ENCODE measurements at regions not wholly inside any gene's neighbourhood (a gene's known extent, or its start where the extent isn't known, plus 50 kb on each side); places are given as distances from the start of the nearest gene placed in this dataset.

- in situ Hi-C loops (cut with MboI; ENCODE audit: low sequenced_read_pairs) = loop anchor here (25.0 kb wide), 1 partner anchor 370 kb away; no protein-coding TSS in a partner anchor
Measured at GRCh38 chr12:9342614-9343353, 134.6 kb upstream of the PZP start.

GRCh38 chr12:9341260-9341585 is 133.0 kb upstream of the PZP start:
- in situ Hi-C loops (cut with MboI; ENCODE audit: low sequenced_read_pairs) = loop anchor here (25.0 kb wide), 1 partner anchor 371 kb away; no protein-coding TSS in a partner anchor

- in situ Hi-C loops (cut with MboI; ENCODE audit: low sequenced_read_pairs) = loop anchor here (25.0 kb wide), 1 partner anchor 372 kb away; no protein-coding TSS in a partner anchor
Measured at GRCh38 chr12:9340422-9341259, 132.4 kb upstream of the PZP start.

DNA sequence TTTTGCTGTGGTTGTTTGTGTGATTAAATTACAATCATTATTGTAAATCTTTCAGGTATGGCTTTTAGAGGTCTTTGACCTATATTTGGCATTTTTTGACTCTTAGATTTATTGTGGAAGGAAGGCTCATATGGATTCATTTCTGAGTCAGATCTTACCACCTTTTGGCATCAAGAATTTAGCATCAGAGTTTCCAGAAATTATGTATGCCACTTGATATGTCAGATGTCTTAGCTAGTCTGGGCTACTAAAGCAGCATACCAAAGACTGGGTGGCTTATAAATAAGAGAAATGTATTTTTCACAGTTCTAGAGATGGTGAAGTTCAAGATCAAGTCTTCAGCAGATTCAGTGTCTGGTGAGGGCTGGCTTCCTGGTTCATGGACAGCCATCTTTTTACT is 129.5 kb upstream of the PZP start:
- in situ Hi-C loops (cut with MboI; ENCODE audit: low sequenced_read_pairs) = loop anchor here (25.0 kb wide), 1 partner anchor 375 kb away; no protein-coding TSS in a partner anchor

DNA sequence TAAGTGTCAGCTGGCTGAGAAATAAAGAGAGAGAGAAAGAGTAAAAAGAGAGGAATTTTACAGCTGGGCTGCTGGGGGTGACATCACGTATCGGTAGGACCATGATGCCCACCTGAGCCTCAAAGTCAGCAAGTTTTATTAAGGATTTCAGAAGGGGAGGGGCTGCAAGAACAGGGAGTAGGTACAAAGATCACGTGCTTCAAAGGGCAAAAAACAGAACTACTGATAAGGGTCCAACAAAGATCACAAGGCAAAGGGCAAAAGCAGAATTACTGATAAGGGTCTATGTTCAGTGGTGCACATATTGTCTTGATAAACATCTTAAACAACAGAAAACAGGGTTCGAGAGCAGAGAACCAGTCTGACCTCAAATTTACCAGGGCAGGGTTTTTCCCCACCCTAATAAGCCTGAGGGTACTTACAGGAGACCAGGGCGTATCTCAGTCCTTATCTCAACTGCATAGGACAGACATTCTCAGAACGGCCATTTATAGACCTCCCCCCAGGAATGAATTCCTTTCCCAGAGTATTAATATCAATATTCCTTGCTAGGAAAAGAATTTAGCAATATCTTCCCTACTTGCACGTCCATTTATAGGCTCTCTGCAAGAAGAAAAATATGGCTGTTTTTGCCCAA is 128.3 kb upstream of the PZP start:
- in situ Hi-C loops (cut with MboI; ENCODE audit: low sequenced_read_pairs) = loop anchor here (25.0 kb wide), 1 partner anchor 376 kb away; no protein-coding TSS in a partner anchor

- in situ Hi-C loops (cut with MboI; ENCODE audit: low sequenced_read_pairs) = loop anchor here (25.0 kb wide), 1 partner anchor 376 kb away; no protein-coding TSS in a partner anchor
Measured at GRCh38 chr12:9335867-9336266, 127.7 kb upstream of the PZP start.

DNA sequence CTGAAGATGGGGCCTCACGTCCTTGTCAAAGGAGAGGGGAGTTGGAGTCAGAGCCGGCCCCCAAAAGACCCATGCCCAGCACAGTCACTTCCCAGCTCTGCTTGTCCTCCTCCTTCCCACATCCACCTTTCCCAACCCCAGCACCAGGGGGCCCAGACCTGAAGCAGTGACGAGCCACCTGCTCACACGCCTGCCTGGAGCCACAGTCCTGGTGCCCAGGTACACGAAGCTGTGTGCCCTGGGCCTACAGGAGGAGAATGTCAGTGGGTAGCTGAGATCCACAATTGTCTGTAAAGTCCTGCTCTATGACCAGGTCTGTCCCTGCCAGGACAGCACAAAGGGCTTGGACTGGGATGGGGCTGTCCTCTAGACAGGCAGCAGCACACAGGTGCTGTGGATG is 126.8 kb upstream of the PZP start:
- in situ Hi-C loops (cut with MboI; ENCODE audit: low sequenced_read_pairs) = loop anchor here (25.0 kb wide), 1 partner anchor 377 kb away; no protein-coding TSS in a partner anchor

DNA sequence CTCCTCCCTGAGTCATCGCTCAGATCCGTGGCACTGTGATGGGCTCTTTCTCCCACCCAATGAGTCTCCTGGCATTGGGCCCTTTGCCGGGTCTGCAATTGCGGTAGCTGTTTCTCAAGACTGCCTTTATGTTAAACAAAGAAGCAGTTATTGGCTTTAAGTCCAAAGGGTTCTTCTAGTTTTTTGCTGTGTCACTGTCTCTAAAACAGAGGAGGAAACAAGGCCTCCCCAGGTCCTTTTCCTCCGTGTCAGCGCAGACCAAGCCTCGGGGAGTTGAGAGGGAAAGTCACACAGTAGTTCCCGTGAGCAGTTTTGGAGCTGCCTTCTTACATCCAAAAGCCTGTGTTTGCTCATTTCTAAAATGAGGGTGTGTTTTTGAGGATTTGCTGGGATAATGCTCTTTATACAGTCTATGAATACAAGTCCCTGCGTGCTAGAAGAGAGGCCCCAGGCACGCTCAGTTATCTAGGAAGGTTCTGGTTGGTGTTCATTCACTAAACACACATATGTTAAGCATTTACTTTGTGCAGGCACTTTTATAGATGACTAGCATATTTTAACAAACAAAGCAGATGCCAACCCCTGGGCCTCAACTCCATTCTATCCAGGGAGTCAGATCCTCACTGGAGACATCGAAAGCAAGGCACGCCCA is 126.0 kb upstream of the PZP start:
- in situ Hi-C loops (cut with MboI; ENCODE audit: low sequenced_read_pairs) = loop anchor here (25.0 kb wide), 1 partner anchor 378 kb away; no protein-coding TSS in a partner anchor

DNA sequence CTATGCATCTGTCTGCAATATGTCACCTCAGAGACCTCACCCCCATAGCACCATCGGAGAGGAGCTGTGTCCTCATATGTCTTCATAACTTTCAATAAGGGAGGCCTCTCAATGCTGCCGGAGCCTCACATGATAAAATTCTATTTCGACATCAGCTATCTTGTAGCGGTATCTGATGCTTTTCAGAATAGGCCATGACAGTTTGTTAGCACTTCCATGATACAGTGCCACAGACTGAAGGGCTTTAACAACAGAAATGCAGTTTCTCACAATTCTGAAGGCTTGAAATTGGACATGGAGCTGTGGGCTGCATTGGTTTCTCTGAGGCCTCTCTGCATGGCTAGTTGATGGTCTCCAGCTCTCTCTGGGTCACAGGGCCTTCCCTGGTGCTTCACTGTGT is 125.0 kb upstream of the PZP start:
- in situ Hi-C loops (cut with MboI; ENCODE audit: low sequenced_read_pairs) = loop anchor here (25.0 kb wide), 1 partner anchor 379 kb away; no protein-coding TSS in a partner anchor

- in situ Hi-C loops (cut with MboI; ENCODE audit: low sequenced_read_pairs) = loop anchor here (25.0 kb wide), 1 partner anchor 380 kb away; no protein-coding TSS in a partner anchor
Measured at GRCh38 chr12:9332564-9332963, 124.4 kb upstream of the PZP start.

- in situ Hi-C loops (cut with MboI; ENCODE audit: low sequenced_read_pairs) = loop anchor here (25.0 kb wide), 1 partner anchor 381 kb away; no protein-coding TSS in a partner anchor
Measured at GRCh38 chr12:9331218-9331626, 123.0 kb upstream of the PZP start.

DNA sequence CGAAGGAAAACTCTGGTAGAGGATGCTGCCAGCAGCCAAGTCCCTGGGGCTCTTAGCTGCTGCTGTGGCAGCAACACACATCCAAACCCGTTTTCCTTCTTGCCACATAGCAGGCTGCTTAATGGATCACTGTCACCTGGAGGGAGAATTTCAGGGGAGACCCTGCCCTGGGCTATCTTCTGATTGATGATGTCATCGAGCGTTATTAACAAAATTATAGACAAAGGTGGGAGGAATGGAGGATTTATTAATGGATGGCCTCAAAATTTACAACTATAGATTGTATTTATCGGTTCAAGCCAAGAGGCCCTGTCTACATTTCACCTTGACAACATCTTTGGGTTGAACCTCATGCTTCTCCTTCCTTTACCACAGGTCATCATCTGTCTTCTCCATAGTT is 120.8 kb upstream of the PZP start:
- in situ Hi-C loops (cut with MboI; ENCODE audit: low sequenced_read_pairs) = loop anchor here (25.0 kb wide), 1 partner anchor 383 kb away; no protein-coding TSS in a partner anchor

GRCh38 chr12:9328065-9328464 is 119.9 kb upstream of the PZP start:
- in situ Hi-C loops (cut with MboI; ENCODE audit: low sequenced_read_pairs) = loop anchor here (25.0 kb wide), 1 partner anchor 384 kb away; no protein-coding TSS in a partner anchor

- in situ Hi-C loops (cut with MboI; ENCODE audit: low sequenced_read_pairs) = loop anchor here (25.0 kb wide), 1 partner anchor 385 kb away; no protein-coding TSS in a partner anchor
Measured at GRCh38 chr12:9327320-9327719, 119.1 kb upstream of the PZP start.

DNA sequence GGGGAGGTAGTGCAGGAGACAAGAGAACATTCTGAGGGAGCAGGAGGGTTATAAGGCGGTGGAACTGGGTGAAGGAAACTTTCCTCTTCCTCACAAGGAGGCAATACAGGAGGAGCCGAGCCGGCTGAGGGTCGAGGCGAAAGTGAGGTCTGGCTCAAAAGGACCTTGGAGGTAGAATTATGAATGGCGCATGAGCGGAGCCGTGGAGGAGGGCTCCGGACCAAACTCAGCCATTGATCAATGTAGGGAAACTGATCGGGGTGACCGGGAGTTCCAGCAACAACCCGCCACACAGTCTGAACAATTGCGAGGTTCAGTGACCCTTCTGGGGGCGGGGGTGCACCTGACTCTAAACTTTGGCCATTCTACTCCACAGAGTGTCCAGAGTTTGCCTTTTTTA is 118.7 kb upstream of the PZP start:
- in situ Hi-C loops (cut with MboI; ENCODE audit: low sequenced_read_pairs) = loop anchor here (25.0 kb wide), 1 partner anchor 385 kb away; no protein-coding TSS in a partner anchor

GRCh38 chr12:9326085-9326484 is 117.9 kb upstream of the PZP start:
- in situ Hi-C loops (cut with MboI; ENCODE audit: low sequenced_read_pairs) = loop anchor here (25.0 kb wide), 1 partner anchor 386 kb away; no protein-coding TSS in a partner anchor

DNA sequence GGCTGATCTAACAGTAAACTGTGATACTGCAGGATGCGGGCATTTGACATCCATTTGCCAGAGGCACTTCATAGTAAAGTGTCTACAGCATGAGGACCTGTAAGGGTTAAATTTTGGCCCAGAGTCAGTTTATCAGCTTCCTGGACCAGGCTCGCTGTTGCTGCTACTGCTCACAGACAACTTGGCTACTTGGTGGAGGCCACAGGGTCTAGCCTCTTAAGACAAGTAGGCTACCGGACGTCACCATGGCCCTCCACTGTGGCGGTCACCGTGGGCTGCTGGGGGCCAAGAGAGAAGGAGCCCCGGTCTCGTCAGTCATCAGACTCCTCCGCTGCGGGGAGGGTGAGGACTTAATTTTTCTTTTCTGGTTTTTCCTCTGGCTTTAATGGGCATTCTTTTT is 117.3 kb upstream of the PZP start:
- in situ Hi-C loops (cut with MboI; ENCODE audit: low sequenced_read_pairs) = loop anchor here (25.0 kb wide), 1 partner anchor 387 kb away; no protein-coding TSS in a partner anchor

GRCh38 chr12:9324782-9325181 is 116.6 kb upstream of the PZP start:
- in situ Hi-C loops (cut with MboI; ENCODE audit: low sequenced_read_pairs) = loop anchor here (25.0 kb wide), 1 partner anchor 388 kb away; no protein-coding TSS in a partner anchor

DNA sequence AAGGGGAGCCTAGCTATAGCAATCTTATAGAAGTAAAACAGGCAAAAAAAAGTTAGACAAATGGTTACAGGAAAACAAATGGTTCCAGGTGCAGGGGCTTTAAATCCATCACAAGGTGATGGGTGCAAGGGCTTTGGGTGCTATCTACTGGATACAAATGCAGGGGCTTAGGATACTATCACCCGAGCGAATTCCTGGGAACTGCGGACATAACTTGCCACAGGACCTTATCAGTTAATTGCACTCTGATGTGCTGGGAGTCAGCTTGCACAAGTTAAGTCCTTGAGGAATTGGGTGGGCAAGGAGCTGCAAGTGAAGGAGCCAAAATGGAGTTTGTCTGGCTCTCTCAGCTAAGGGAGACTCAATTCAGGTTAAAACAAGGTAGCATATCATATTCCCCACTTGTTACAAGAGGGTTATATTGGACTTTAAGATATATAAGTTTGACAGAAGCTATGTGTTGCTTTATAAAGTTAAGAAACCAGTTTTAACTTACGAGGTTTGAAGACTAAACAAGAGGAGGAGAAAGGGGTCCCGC is 115.0 kb upstream of the PZP start:
- in situ Hi-C loops (cut with MboI; ENCODE audit: low sequenced_read_pairs) = no loop called here

GRCh38 chr12:9319842-9320173 is 111.6 kb upstream of the PZP start:
- in situ Hi-C loops (cut with MboI; ENCODE audit: low sequenced_read_pairs) = no loop called here

Data from HL-60/S4 treated with retinoic acid at 250 ng/mL for 4 days and 3 days (cell line).